ENCODE measurements at regions not wholly inside any gene's neighbourhood (a gene's known extent, or its start where the extent isn't known, plus 50 kb on each side); places are given as distances from the start of the nearest gene placed in this dataset.
"Not testable (repeated sequence)": the region's sequence is repeated elsewhere in the genome, so short reads cannot be mapped to it uniquely, and the experiment has no call there.

GRCh38 chr1:189782295-189782694, 695.4 kb downstream of the BRINP3 start:
- H3K4me1 ChIP-seq (ENCODE audit: control insufficient read depth, insufficient read depth, low read length), result no peaks in the 10 kb centered on the region
- H3K27me3 ChIP-seq (ENCODE audit: control insufficient read depth, insufficient read depth, low read length), result no peaks in the 10 kb centered on the region
- peak; percentile 18 for DNase-seq
- H3K9me3 ChIP-seq (replicated peaks; ENCODE audit: control insufficient read depth, low read depth, low read length), result no peaks in the 10 kb centered on the region
- H3K27ac ChIP-seq (ENCODE audit: low read length), result no peak overlapping the region
- H3K4me3 ChIP-seq (ENCODE audit: low read length), result no peak overlapping the region
- H3K36me3 ChIP-seq (ENCODE audit: control insufficient read depth, insufficient read depth, low read length), result no peaks in the 10 kb centered on the region
- no CpG with 5 or more reads among the region's 2 CpGs for WGBS (ENCODE audit: insufficient coverage)

- no peak overlapping the region for H3K27ac ChIP-seq (ENCODE audit: low read length)
- no peaks in the 10 kb centered on the region for H3K4me1 ChIP-seq (ENCODE audit: control insufficient read depth, insufficient read depth, low read length)
- no CpG with 5 or more reads among the region's 2 CpGs for WGBS (ENCODE audit: insufficient coverage)
- H3K9me3 ChIP-seq (replicated peaks; ENCODE audit: control insufficient read depth, low read depth, low read length), result no peaks in the 10 kb centered on the region
- no peaks in the 10 kb centered on the region for H3K36me3 ChIP-seq (ENCODE audit: control insufficient read depth, insufficient read depth, low read length)
- DNase-seq, result no peak
- H3K27me3 ChIP-seq (ENCODE audit: control insufficient read depth, insufficient read depth, low read length), result no peaks in the 10 kb centered on the region
- no peak overlapping the region for H3K4me3 ChIP-seq (ENCODE audit: low read length)
Observed at GRCh38 chr1:189783456-189783855, 694.2 kb downstream of the BRINP3 start.

- no peaks in the 10 kb centered on the region for H3K27me3 ChIP-seq (ENCODE audit: control insufficient read depth, insufficient read depth, low read length)
- DNase-seq, result no peak
- no CpG with 5 or more reads among the region's 5 CpGs for WGBS (ENCODE audit: insufficient coverage)
- H3K27ac ChIP-seq (ENCODE audit: low read length), result no peak overlapping the region
- H3K4me3 ChIP-seq (ENCODE audit: low read length), result no peak overlapping the region
- H3K4me1 ChIP-seq (ENCODE audit: control insufficient read depth, insufficient read depth, low read length), result no peaks in the 10 kb centered on the region
- no peaks in the 10 kb centered on the region for H3K9me3 ChIP-seq (replicated peaks; ENCODE audit: control insufficient read depth, low read depth, low read length)
- H3K36me3 ChIP-seq (ENCODE audit: control insufficient read depth, insufficient read depth, low read length), result no peaks in the 10 kb centered on the region
Observed at GRCh38 chr1:189786761-189787160, 690.9 kb downstream of the BRINP3 start.

GRCh38 chr1:189787201-189787600, 690.5 kb downstream of the BRINP3 start:
- Histone ChIP-seq H3K4me3 (ENCODE audit: low read length) (no peak overlapping the region), H3K9me3 (replicated peaks; ENCODE audit: control insufficient read depth, low read depth, low read length) (no peaks in the 10 kb centered on the region), H3K27ac (ENCODE audit: low read length) (no peak overlapping the region), H3K36me3 (ENCODE audit: control insufficient read depth, insufficient read depth, low read length) (no peaks in the 10 kb centered on the region), H3K27me3 (ENCODE audit: control insufficient read depth, insufficient read depth, low read length) (no peaks in the 10 kb centered on the region), H3K4me1 (ENCODE audit: control insufficient read depth, insufficient read depth, low read length) (no peaks in the 10 kb centered on the region)
- DNase-seq, result peak; percentile 46
- 48% methylated on average over 5 of the region's 9 CpGs for WGBS (ENCODE audit: insufficient coverage)

- no CpG with 5 or more reads among the region's 2 CpGs for WGBS (ENCODE audit: insufficient coverage)
- no peaks in the 10 kb centered on the region for H3K9me3 ChIP-seq (replicated peaks; ENCODE audit: control insufficient read depth, low read depth, low read length)
- H3K4me1 ChIP-seq (ENCODE audit: control insufficient read depth, insufficient read depth, low read length), result no peaks in the 10 kb centered on the region
- H3K36me3 ChIP-seq (ENCODE audit: control insufficient read depth, insufficient read depth, low read length), result no peaks in the 10 kb centered on the region
- H3K27ac ChIP-seq (ENCODE audit: low read length), result no peak overlapping the region
- no peaks in the 10 kb centered on the region for H3K27me3 ChIP-seq (ENCODE audit: control insufficient read depth, insufficient read depth, low read length)
- no peak for DNase-seq
- no peak overlapping the region for H3K4me3 ChIP-seq (ENCODE audit: low read length)
Observed at GRCh38 chr1:189790335-189790734, 687.3 kb downstream of the BRINP3 start.

- no peak overlapping the region for H3K4me3 ChIP-seq (ENCODE audit: low read length)
- H3K9me3 ChIP-seq (replicated peaks; ENCODE audit: control insufficient read depth, low read depth, low read length), result no peaks in the 10 kb centered on the region
- no peak for DNase-seq
- H3K27me3 ChIP-seq (ENCODE audit: control insufficient read depth, insufficient read depth, low read length), result no peaks in the 10 kb centered on the region
- no peaks in the 10 kb centered on the region for H3K4me1 ChIP-seq (ENCODE audit: control insufficient read depth, insufficient read depth, low read length)
- no CpG with 5 or more reads among the region's 3 CpGs for WGBS (ENCODE audit: insufficient coverage)
- H3K36me3 ChIP-seq (ENCODE audit: control insufficient read depth, insufficient read depth, low read length), result no peaks in the 10 kb centered on the region
- no peak overlapping the region for H3K27ac ChIP-seq (ENCODE audit: low read length)
Observed at GRCh38 chr1:189803364-189803763, 674.3 kb downstream of the BRINP3 start.

- H3K4me3 ChIP-seq (ENCODE audit: low read length), result no peak overlapping the region
- no peaks in the 10 kb centered on the region for H3K9me3 ChIP-seq (replicated peaks; ENCODE audit: control insufficient read depth, low read depth, low read length)
- H3K27ac ChIP-seq (ENCODE audit: low read length), result no peak overlapping the region
- no peaks in the 10 kb centered on the region for H3K27me3 ChIP-seq (ENCODE audit: control insufficient read depth, insufficient read depth, low read length)
- H3K36me3 ChIP-seq (ENCODE audit: control insufficient read depth, insufficient read depth, low read length), result no peaks in the 10 kb centered on the region
- no peak for DNase-seq
- no CpG with 5 or more reads among the region's 2 CpGs for WGBS (ENCODE audit: insufficient coverage)
- no peaks in the 10 kb centered on the region for H3K4me1 ChIP-seq (ENCODE audit: control insufficient read depth, insufficient read depth, low read length)
Observed at GRCh38 chr1:189804352-189804751, 673.3 kb downstream of the BRINP3 start.

- no peak overlapping the region for H3K4me3 ChIP-seq (ENCODE audit: low read length)
- H3K4me1 ChIP-seq (ENCODE audit: control insufficient read depth, insufficient read depth, low read length), result no peaks in the 10 kb centered on the region
- no CpG with 5 or more reads among the region's 3 CpGs for WGBS (ENCODE audit: insufficient coverage)
- no peaks in the 10 kb centered on the region for H3K9me3 ChIP-seq (replicated peaks; ENCODE audit: control insufficient read depth, low read depth, low read length)
- no peak for DNase-seq
- H3K27me3 ChIP-seq (ENCODE audit: control insufficient read depth, insufficient read depth, low read length), result no peaks in the 10 kb centered on the region
- H3K27ac ChIP-seq (ENCODE audit: low read length), result no peak overlapping the region
- no peaks in the 10 kb centered on the region for H3K36me3 ChIP-seq (ENCODE audit: control insufficient read depth, insufficient read depth, low read length)
Observed at GRCh38 chr1:189805735-189806134, 671.9 kb downstream of the BRINP3 start.

- not testable (repeated sequence) for H3K9me3 ChIP-seq (replicated peaks; ENCODE audit: control insufficient read depth, low read depth, low read length); DNase-seq; H3K4me1 ChIP-seq (ENCODE audit: control insufficient read depth, insufficient read depth, low read length); H3K4me3 ChIP-seq (ENCODE audit: low read length); H3K36me3 ChIP-seq (ENCODE audit: control insufficient read depth, insufficient read depth, low read length); H3K27me3 ChIP-seq (ENCODE audit: control insufficient read depth, insufficient read depth, low read length); H3K27ac ChIP-seq (ENCODE audit: low read length)
- 88% methylated on average over 7 of the region's 10 CpGs for WGBS (ENCODE audit: insufficient coverage)
Observed at GRCh38 chr1:189810639-189811038, 667.0 kb downstream of the BRINP3 start.

GRCh38 chr1:189811960-189812359, 665.7 kb downstream of the BRINP3 start:
- no peak for DNase-seq
- H3K27me3 ChIP-seq (ENCODE audit: control insufficient read depth, insufficient read depth, low read length), result no peaks in the 10 kb centered on the region
- no peaks in the 10 kb centered on the region for H3K4me1 ChIP-seq (ENCODE audit: control insufficient read depth, insufficient read depth, low read length)
- H3K4me3 ChIP-seq (ENCODE audit: low read length), result no peak overlapping the region
- no peak overlapping the region for H3K27ac ChIP-seq (ENCODE audit: low read length)
- no peaks in the 10 kb centered on the region for H3K36me3 ChIP-seq (ENCODE audit: control insufficient read depth, insufficient read depth, low read length)
- WGBS (ENCODE audit: insufficient coverage), result no CpG with 5 or more reads among the region's 2 CpGs
- no peaks in the 10 kb centered on the region for H3K9me3 ChIP-seq (replicated peaks; ENCODE audit: control insufficient read depth, low read depth, low read length)

- WGBS (ENCODE audit: insufficient coverage), result no CpG with 5 or more reads among the region's 1 CpG
- Histone ChIP-seq H3K27me3 (ENCODE audit: control insufficient read depth, insufficient read depth, low read length) (no peaks in the 10 kb centered on the region), H3K27ac (ENCODE audit: low read length) (no peak overlapping the region), H3K36me3 (ENCODE audit: control insufficient read depth, insufficient read depth, low read length) (no peaks in the 10 kb centered on the region), H3K4me3 (ENCODE audit: low read length) (no peak overlapping the region), H3K4me1 (ENCODE audit: control insufficient read depth, insufficient read depth, low read length) (no peaks in the 10 kb centered on the region), H3K9me3 (replicated peaks; ENCODE audit: control insufficient read depth, low read depth, low read length) (no peaks in the 10 kb centered on the region)
- no peak for DNase-seq
Observed at GRCh38 chr1:189816558-189816957, 661.1 kb downstream of the BRINP3 start.

Data from muscle of leg (tissue), 3 donors.